Adrenal gland (tissue), 9 donors: ENCODE measurements at regions not wholly inside any gene's neighbourhood (a gene's known extent, or its start where the extent isn't known, plus 50 kb on each side); places are given as distances from the start of the nearest gene placed in this dataset.
A peak's percentile ranks its signal among the peaks of the same experiment; 100 is the strongest.

ENCODE experiments used
- DNase-seq, 7 donors: peaks; one replicate each; pipeline ENCODE4 v3.0.0-alpha.2; 2019 to 2020
- H3K27ac ChIP-seq, 5 donors: fragments of 200-600 bp; sonication (generic) in 4 of 5; 1 replicate in 3 of 5; 2 replicates in 2 of 5; pipeline versions ENCODE4 v1.5.1 to v1.8.0; 2016 to 2020; ENCODE audit warnings: mild to moderate bottlenecking in 1 of 5
- H3K27me3 ChIP-seq: fragments of 200-600 bp; 2 replicates; pipeline ENCODE4 v1.8.0; 2021
- H3K36me3 ChIP-seq, 2 donors: fragments of 200-600 bp; replicated peaks in 1 of 2; 1 replicate in 1 of 2; 2 replicates in 1 of 2; pipeline versions ENCODE4 v1.5.1 to v1.8.0; 2018 to 2022
- H3K4me1 ChIP-seq, 2 donors: fragments of 200-600 bp; replicated peaks in 1 of 2; 1 replicate in 1 of 2; 2 replicates in 1 of 2; pipeline versions ENCODE4 v1.5.1 to v1.8.0; 2018 to 2021
- H3K4me3 ChIP-seq, 4 donors: fragments of 200-600 bp; sonication (generic) in 3 of 4; one replicate each; pipeline ENCODE4 v1.5.1; 2016 to 2018
- H3K9me3 ChIP-seq, 3 donors: fragments of 200-600 bp; sonication (generic) in 1 of 3; replicated peaks in 1 of 3; 1 replicate in 2 of 3; 2 replicates in 1 of 3; pipeline versions ENCODE4 v1.5.1 to v1.8.0; 2016 to 2021
- CTCF ChIP-seq, 6 experiments: fragments of 450-650 bp in 4 of 6; fragments of 200-600 bp in 2 of 6; sonication (generic) in 1 of 6; IDR thresholded peaks; 1 replicate in 5 of 6; 2 replicates in 1 of 6; pipeline versions ENCODE4 v1.5.1 to v1.8.0; 2016 to 2021; ENCODE audit warnings: antibody characterized with exemption in 6 of 6, mild to moderate bottlenecking in 2 of 6, moderate library complexity in 1 of 6
- POLR2A ChIP-seq, 2 donors: fragments of 450-650 bp; IDR thresholded peaks; one replicate each; pipeline ENCODE4 v1.6.1; 2017; ENCODE audit warnings: antibody characterized with exemption in 2 of 2, mild to moderate bottlenecking in 2 of 2, moderate library complexity in 1 of 2
- WGBS, 4 donors: extraction: QIAGEN DNeasy Blood & Tissue Kit in 2 of 4; methylation state at CpG; one replicate each; pipeline versions ENCODE4 v1.1.5 to v1.1.7; 2013 to 2017; 5-methylcytosine and 5-hydroxymethylcytosine counted together
- intact Hi-C, 2 donors: fragments of 100-400 bp; cut with DNase I; formaldehyde crosslinking; loops; one replicate each; pipeline versions ENCODE4 v1.14.1 to v1.15.0; 2022 to 2023
- donor health status: healthy with polysubstance abuse.
- donor health status: Bipolar disorder and iron deficiency.
- donor health status: DM: yes; HTN: yes; CAD: no.
- donor health status: DM: no; HTN: no; CAD: no.
- donor health status: DM: no; HTN: no; CAD: no.

- TF ChIP-seq CTCF (IDR thresholded peaks at IDR 0.05), result no peak
- no peaks in the 10 kb centered on the region for H3K4me1 ChIP-seq
- H3K9me3 ChIP-seq, result no peaks in the 10 kb centered on the region
- H3K27me3 ChIP-seq, result no peaks in the 10 kb centered on the region
- intact Hi-C loops, result loop anchor here (2.0 to 10.0 kb wide), 3 partner anchors 1059 to 1241 kb away; no protein-coding TSS in a partner anchor
- H3K4me3 ChIP-seq, result no peak overlapping the region
- no peak for DNase-seq
- H3K36me3 ChIP-seq, result no peaks in the 10 kb centered on the region
- H3K27ac ChIP-seq, result no peak overlapping the region
Observed at GRCh38 chr6:45715508-45715803, 300.2 kb downstream of the CLIC5 start.

- Histone ChIP-seq H3K9me3 (no peaks in the 10 kb centered on the region), H3K4me1 (no peaks in the 10 kb centered on the region), H3K27me3 (no peaks in the 10 kb centered on the region), H3K4me3 (no peak overlapping the region), H3K36me3 (no peaks in the 10 kb centered on the region), H3K27ac (no peak overlapping the region)
- intact Hi-C loops, result loop anchor here (2.0 to 10.0 kb wide), 3 partner anchors 1058 to 1240 kb away; no protein-coding TSS in a partner anchor
- TF ChIP-seq POLR2A (IDR thresholded peaks at IDR 0.05) (no peak), CTCF (IDR thresholded peaks at IDR 0.05) (peak; percentile 56 to 84 (median 78))
- WGBS, 4 donors, result 14 to 22% (median 15%) methylated on average over 6 of the region's 6 CpGs
- DNase-seq, result peak; percentile 41 to 79 (median 56)
Observed at GRCh38 chr6:45714741-45715507, 300.7 kb downstream of the CLIC5 start.

GRCh38 chr6:45714006-45714730 lies 301.5 kb downstream of the CLIC5 start:
- TF ChIP-seq CTCF (IDR thresholded peaks at IDR 0.05) (no peak), POLR2A (IDR thresholded peaks at IDR 0.05) (no peak)
- DNase-seq, result no peak
- intact Hi-C loops, result loop anchor here (2.0 to 10.0 kb wide), 3 partner anchors 1057 to 1239 kb away; no protein-coding TSS in a partner anchor
- Histone ChIP-seq H3K4me3 (no peak overlapping the region), H3K36me3 (no peaks in the 10 kb centered on the region), H3K27me3 (no peaks in the 10 kb centered on the region), H3K9me3 (no peaks in the 10 kb centered on the region), H3K4me1 (no peaks in the 10 kb centered on the region), H3K27ac (no peak overlapping the region)
- 67 to 78% (median 74%) methylated on average over 11 of the region's 11 CpGs for WGBS, 4 donors
